ENCODE measurements at regions not wholly inside any gene's neighbourhood (a gene's known extent, or its start where the extent isn't known, plus 50 kb on each side); places are given as distances from the start of the nearest gene placed in this dataset.

DNA sequence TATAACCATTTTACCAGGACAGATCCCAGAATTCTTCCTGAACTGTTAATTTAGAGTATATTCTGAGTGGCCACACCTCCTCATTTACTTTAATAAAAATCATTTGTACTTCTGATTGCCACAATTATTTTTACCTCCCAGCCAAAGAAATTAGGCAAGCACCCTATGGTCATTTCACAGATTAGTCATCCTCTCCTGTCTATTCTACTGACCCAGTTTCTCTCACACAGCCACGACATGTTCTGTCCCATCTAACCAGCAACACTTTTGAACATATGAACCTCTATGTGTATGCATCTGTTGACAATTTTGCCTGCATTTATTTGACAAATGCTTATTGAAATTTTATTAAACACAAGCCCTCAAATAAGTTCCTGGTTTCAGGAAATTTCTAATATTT is 202.6 kb upstream of the STXBP5 start (continued):
- TF ChIP-seq, protein P1, sequence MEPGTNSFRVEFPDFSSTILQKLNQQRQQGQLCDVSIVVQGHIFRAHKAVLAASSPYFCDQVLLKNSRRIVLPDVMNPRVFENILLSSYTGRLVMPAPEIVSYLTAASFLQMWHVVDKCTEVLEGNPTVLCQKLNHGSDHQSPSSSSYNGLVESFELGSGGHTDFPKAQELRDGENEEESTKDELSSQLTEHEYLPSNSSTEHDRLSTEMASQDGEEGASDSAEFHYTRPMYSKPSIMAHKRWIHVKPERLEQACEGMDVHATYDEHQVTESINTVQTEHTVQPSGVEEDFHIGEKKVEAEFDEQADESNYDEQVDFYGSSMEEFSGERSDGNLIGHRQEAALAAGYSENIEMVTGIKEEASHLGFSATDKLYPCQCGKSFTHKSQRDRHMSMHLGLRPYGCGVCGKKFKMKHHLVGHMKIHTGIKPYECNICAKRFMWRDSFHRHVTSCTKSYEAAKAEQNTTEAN (CRISPR knock-in tag; IDR thresholded peaks at IDR 0.05): no peak
- no peak for TF ChIP-seq NR2C2 (CRISPR knock-in tag; IDR thresholded peaks at IDR 0.05)
- no peak for TF ChIP-seq HMGA2 (CRISPR knock-in tag; IDR thresholded peaks at IDR 0.05)
- TF ChIP-seq, protein P2, sequence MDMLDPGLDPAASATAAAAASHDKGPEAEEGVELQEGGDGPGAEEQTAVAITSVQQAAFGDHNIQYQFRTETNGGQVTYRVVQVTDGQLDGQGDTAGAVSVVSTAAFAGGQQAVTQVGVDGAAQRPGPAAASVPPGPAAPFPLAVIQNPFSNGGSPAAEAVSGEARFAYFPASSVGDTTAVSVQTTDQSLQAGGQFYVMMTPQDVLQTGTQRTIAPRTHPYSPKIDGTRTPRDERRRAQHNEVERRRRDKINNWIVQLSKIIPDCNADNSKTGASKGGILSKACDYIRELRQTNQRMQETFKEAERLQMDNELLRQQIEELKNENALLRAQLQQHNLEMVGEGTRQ (CRISPR knock-in tag; IDR thresholded peaks at IDR 0.05): no peak
- TF ChIP-seq TEAD1 (CRISPR knock-in tag; IDR thresholded peaks at IDR 0.05): no peak
- TF ChIP-seq, protein P3, sequence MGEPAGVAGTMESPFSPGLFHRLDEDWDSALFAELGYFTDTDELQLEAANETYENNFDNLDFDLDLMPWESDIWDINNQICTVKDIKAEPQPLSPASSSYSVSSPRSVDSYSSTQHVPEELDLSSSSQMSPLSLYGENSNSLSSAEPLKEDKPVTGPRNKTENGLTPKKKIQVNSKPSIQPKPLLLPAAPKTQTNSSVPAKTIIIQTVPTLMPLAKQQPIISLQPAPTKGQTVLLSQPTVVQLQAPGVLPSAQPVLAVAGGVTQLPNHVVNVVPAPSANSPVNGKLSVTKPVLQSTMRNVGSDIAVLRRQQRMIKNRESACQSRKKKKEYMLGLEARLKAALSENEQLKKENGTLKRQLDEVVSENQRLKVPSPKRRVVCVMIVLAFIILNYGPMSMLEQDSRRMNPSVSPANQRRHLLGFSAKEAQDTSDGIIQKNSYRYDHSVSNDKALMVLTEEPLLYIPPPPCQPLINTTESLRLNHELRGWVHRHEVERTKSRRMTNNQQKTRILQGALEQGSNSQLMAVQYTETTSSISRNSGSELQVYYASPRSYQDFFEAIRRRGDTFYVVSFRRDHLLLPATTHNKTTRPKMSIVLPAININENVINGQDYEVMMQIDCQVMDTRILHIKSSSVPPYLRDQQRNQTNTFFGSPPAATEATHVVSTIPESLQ (CRISPR knock-in tag; IDR thresholded peaks at IDR 0.05): no peak
- TF ChIP-seq MXD4 (CRISPR knock-in tag; IDR thresholded peaks at IDR 0.05; ENCODE audit: borderline replicate concordance): no peak
- TF ChIP-seq, protein P4, sequence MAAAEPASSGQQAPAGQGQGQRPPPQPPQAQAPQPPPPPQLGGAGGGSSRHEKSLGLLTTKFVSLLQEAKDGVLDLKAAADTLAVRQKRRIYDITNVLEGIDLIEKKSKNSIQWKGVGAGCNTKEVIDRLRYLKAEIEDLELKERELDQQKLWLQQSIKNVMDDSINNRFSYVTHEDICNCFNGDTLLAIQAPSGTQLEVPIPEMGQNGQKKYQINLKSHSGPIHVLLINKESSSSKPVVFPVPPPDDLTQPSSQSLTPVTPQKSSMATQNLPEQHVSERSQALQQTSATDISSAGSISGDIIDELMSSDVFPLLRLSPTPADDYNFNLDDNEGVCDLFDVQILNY (CRISPR knock-in tag; IDR thresholded peaks at IDR 0.05): no peak

DNA sequence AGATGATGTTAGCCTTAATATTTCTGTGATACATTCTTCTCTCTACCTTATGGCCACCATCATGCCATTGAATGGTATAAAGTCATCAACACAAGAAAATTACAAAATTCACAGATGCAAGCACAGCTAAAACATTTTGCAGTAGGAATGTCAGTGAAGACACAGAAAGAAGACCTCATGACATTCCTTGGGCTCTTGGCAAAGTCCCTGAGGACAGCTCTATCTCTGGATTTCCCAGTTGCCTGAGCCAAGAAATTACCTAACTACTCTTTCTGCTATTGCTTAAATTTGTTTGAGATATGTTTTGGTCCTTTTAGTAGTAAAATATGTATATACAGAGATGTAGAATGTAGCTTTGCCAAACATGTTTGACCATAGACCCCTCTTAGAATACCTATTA is 201.0 kb upstream of the STXBP5 start:
- POLR2A ChIA-PET: no interaction called here
- no peaks in the 10 kb centered on the region for H3K27me3 Mint-ChIP-seq (ENCODE audit: low read depth)
- TF ChIP-seq, protein P5, sequence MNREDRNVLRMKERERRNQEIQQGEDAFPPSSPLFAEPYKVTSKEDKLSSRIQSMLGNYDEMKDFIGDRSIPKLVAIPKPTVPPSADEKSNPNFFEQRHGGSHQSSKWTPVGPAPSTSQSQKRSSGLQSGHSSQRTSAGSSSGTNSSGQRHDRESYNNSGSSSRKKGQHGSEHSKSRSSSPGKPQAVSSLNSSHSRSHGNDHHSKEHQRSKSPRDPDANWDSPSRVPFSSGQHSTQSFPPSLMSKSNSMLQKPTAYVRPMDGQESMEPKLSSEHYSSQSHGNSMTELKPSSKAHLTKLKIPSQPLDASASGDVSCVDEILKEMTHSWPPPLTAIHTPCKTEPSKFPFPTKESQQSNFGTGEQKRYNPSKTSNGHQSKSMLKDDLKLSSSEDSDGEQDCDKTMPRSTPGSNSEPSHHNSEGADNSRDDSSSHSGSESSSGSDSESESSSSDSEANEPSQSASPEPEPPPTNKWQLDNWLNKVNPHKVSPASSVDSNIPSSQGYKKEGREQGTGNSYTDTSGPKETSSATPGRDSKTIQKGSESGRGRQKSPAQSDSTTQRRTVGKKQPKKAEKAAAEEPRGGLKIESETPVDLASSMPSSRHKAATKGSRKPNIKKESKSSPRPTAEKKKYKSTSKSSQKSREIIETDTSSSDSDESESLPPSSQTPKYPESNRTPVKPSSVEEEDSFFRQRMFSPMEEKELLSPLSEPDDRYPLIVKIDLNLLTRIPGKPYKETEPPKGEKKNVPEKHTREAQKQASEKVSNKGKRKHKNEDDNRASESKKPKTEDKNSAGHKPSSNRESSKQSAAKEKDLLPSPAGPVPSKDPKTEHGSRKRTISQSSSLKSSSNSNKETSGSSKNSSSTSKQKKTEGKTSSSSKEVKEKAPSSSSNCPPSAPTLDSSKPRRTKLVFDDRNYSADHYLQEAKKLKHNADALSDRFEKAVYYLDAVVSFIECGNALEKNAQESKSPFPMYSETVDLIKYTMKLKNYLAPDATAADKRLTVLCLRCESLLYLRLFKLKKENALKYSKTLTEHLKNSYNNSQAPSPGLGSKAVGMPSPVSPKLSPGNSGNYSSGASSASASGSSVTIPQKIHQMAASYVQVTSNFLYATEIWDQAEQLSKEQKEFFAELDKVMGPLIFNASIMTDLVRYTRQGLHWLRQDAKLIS (CRISPR knock-in tag; IDR thresholded peaks at IDR 0.05; ENCODE audit: borderline replicate concordance): no peak
- TF ChIP-seq, protein P6, sequence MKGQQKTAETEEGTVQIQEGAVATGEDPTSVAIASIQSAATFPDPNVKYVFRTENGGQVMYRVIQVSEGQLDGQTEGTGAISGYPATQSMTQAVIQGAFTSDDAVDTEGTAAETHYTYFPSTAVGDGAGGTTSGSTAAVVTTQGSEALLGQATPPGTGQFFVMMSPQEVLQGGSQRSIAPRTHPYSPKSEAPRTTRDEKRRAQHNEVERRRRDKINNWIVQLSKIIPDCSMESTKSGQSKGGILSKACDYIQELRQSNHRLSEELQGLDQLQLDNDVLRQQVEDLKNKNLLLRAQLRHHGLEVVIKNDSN (CRISPR knock-in tag; IDR thresholded peaks at IDR 0.05): no peak
- TF ChIP-seq NFATC4 (CRISPR knock-in tag; IDR thresholded peaks at IDR 0.05) (no peak), ELF4 (CRISPR knock-in tag; IDR thresholded peaks at IDR 0.05; ENCODE audit: low read depth) (no peak), FOXK1 (CRISPR knock-in tag; IDR thresholded peaks at IDR 0.05) (no peak), SMAD3 (CRISPR knock-in tag; IDR thresholded peaks at IDR 0.05; ENCODE audit: borderline replicate concordance) (no peak), ZNF671 (CRISPR knock-in tag; IDR thresholded peaks at IDR 0.05) (no peak), ATF1 (CRISPR knock-in tag; IDR thresholded peaks at IDR 0.05) (no peak)
- TF ChIP-seq, protein P7, sequence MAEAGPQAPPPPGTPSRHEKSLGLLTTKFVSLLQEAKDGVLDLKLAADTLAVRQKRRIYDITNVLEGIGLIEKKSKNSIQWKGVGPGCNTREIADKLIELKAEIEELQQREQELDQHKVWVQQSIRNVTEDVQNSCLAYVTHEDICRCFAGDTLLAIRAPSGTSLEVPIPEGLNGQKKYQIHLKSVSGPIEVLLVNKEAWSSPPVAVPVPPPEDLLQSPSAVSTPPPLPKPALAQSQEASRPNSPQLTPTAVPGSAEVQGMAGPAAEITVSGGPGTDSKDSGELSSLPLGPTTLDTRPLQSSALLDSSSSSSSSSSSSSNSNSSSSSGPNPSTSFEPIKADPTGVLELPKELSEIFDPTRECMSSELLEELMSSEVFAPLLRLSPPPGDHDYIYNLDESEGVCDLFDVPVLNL (CRISPR knock-in tag; IDR thresholded peaks at IDR 0.05; ENCODE audit: borderline replicate concordance, low read depth): no peak
- TF ChIP-seq, protein P8, sequence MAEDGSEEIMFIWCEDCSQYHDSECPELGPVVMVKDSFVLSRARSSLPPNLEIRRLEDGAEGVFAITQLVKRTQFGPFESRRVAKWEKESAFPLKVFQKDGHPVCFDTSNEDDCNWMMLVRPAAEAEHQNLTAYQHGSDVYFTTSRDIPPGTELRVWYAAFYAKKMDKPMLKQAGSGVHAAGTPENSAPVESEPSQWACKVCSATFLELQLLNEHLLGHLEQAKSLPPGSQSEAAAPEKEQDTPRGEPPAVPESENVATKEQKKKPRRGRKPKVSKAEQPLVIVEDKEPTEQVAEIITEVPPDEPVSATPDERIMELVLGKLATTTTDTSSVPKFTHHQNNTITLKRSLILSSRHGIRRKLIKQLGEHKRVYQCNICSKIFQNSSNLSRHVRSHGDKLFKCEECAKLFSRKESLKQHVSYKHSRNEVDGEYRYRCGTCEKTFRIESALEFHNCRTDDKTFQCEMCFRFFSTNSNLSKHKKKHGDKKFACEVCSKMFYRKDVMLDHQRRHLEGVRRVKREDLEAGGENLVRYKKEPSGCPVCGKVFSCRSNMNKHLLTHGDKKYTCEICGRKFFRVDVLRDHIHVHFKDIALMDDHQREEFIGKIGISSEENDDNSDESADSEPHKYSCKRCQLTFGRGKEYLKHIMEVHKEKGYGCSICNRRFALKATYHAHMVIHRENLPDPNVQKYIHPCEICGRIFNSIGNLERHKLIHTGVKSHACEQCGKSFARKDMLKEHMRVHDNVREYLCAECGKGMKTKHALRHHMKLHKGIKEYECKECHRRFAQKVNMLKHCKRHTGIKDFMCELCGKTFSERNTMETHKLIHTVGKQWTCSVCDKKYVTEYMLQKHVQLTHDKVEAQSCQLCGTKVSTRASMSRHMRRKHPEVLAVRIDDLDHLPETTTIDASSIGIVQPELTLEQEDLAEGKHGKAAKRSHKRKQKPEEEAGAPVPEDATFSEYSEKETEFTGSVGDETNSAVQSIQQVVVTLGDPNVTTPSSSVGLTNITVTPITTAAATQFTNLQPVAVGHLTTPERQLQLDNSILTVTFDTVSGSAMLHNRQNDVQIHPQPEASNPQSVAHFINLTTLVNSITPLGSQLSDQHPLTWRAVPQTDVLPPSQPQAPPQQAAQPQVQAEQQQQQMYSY (CRISPR knock-in tag; IDR thresholded peaks at IDR 0.05): no peak
- TF ChIP-seq, protein P1 (CRISPR knock-in tag; IDR thresholded peaks at IDR 0.05): no peak
- TF ChIP-seq, protein P9, sequence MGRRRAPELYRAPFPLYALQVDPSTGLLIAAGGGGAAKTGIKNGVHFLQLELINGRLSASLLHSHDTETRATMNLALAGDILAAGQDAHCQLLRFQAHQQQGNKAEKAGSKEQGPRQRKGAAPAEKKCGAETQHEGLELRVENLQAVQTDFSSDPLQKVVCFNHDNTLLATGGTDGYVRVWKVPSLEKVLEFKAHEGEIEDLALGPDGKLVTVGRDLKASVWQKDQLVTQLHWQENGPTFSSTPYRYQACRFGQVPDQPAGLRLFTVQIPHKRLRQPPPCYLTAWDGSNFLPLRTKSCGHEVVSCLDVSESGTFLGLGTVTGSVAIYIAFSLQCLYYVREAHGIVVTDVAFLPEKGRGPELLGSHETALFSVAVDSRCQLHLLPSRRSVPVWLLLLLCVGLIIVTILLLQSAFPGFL (CRISPR knock-in tag; IDR thresholded peaks at IDR 0.05; ENCODE audit: borderline replicate concordance): no peak

More for the DNA sequence above, 201.0 kb upstream of the STXBP5 start:
- DNase-seq (ENCODE audit: low spot score) (no peak), ATAC-seq (no peak)
- H3K9me3 Mint-ChIP-seq: no peaks in the 10 kb centered on the region
- H3K36me3 Mint-ChIP-seq: no peaks in the 10 kb centered on the region
- no peak overlapping the region for H3K27ac Mint-ChIP-seq
- no peak overlapping the region for H3K4me3 Mint-ChIP-seq
- H3K4me1 Mint-ChIP-seq: peaks cover 22% of the 10 kb centered on the region
- CTCF ChIA-PET: no interaction called here

All from WTC11 (cell line).